H1 (cell line): ENCODE measurements at regions not wholly inside any gene's neighbourhood (a gene's known extent, or its start where the extent isn't known, plus 50 kb on each side); places are given as distances from the start of the nearest gene placed in this dataset.

Experiments
- CTCF ChIA-PET: fragments of 300-600 bp; sonication (Branson Sonifier 250); formaldehyde crosslinking; loops from one replicate; lab custom pipeline; 2021; ENCODE audit not compliant: partially characterized antibody; lab: Charles Lee
- POLR2A ChIA-PET: fragments of 300-600 bp; sonication (Branson Sonifier 250); formaldehyde crosslinking; loops from one replicate; lab custom pipeline; 2021; ENCODE audit warnings: inconsistent platforms; ENCODE audit not compliant: partially characterized antibody; lab: Charles Lee
- DNase-seq, 2 experiments: peaks; one replicate each; pipeline versions ENCODE4 v3.0.0 to v3.0.0-alpha.2; 2010 to 2022; ENCODE audit warnings: low spot score in 2 of 2, low read depth in 1 of 2, mixed read lengths in 1 of 2
- FAIRE-seq: peaks from 2 replicates; lab custom pipeline; 2011; peaks lifted over from hg19 to GRCh38; lab: Jason Lieb, UNC
- H2AFZ ChIP-seq: 2 replicates; pipeline ENCODE4 v1.8.1; 2012; ENCODE audit warnings: low read length, inconsistent platforms
- H2AK5ac ChIP-seq: 2 replicates; pipeline ENCODE4 v1.6.1; 2013; ENCODE audit warnings: low read depth, low read length
- H2BK120ac ChIP-seq: replicated peaks from 2 replicates; pipeline ENCODE3; 2013; ENCODE audit warnings: low read depth, low read length, inconsistent platforms
- H2BK12ac ChIP-seq: 2 replicates; pipeline ENCODE4 v1.6.1; 2013; ENCODE audit warnings: low read depth, low read length
- H2BK15ac ChIP-seq: 2 replicates; pipeline ENCODE4 v1.6.1; 2013; ENCODE audit warnings: low read length
- H2BK20ac ChIP-seq: 2 replicates; pipeline ENCODE4 v1.6.1; 2013; ENCODE audit warnings: low read length
- H2BK5ac ChIP-seq: 2 replicates; pipeline ENCODE4 v1.6.1; 2013; ENCODE audit warnings: low read depth, low read length
- H3K14ac ChIP-seq: 2 replicates; pipeline ENCODE4 v1.6.1; 2013; ENCODE audit warnings: inconsistent platforms; ENCODE audit not compliant: insufficient read length
- H3K18ac ChIP-seq: 2 replicates; pipeline ENCODE4 v1.6.1; 2013; ENCODE audit warnings: low read length; ENCODE audit errors: extremely low read depth
- H3K23ac ChIP-seq: 2 replicates; pipeline ENCODE4 v1.6.1; 2013; ENCODE audit warnings: inconsistent platforms; ENCODE audit not compliant: insufficient read length
- H3K23me2 ChIP-seq: 2 replicates; pipeline ENCODE4 v1.6.1; 2013; ENCODE audit warnings: low read depth, low read length
- H3K27ac ChIP-seq: 2 replicates; pipeline ENCODE4 v1.6.1; 2011; ENCODE audit warnings: low read depth, low read length, inconsistent platforms
- H3K27me3 ChIP-seq, 4 experiments: replicated peaks in 1 of 4; 1 replicate in 1 of 4; 2 replicates in 3 of 4; pipeline versions ENCODE4 v1.6.1 to v1.8.1; 2011 to 2013; ENCODE audit warnings: low read length in 3 of 4, mild to moderate bottlenecking in 3 of 4, inconsistent platforms in 2 of 4, mixed read lengths in 2 of 4, moderate library complexity in 1 of 4; ENCODE audit not compliant: control insufficient read depth in 3 of 4, insufficient read depth in 3 of 4; ENCODE audit errors: extremely low read depth in 1 of 4
- H3K36me3 ChIP-seq, 4 experiments: 2 replicates each; pipeline versions ENCODE4 v1.6.1 to v1.8.1; 2011 to 2013; ENCODE audit warnings: mild to moderate bottlenecking in 4 of 4, low read length in 3 of 4, moderate library complexity in 2 of 4, control low read depth in 1 of 4, inconsistent platforms in 1 of 4; ENCODE audit not compliant: insufficient read depth in 4 of 4, control insufficient read depth in 2 of 4
- H3K4ac ChIP-seq: replicated peaks from 2 replicates; pipeline ENCODE3; 2013; ENCODE audit warnings: low read length, low read depth, mixed read lengths, inconsistent platforms; ENCODE audit not compliant: insufficient read length
- H3K4me1 ChIP-seq, 4 experiments: replicated peaks in 1 of 4; 1 replicate in 1 of 4; 2 replicates in 3 of 4; pipeline versions ENCODE4 v1.6.1 to v1.8.1; 2011 to 2013; ENCODE audit warnings: low read length in 3 of 4, inconsistent platforms in 2 of 4, mixed read lengths in 1 of 4; ENCODE audit not compliant: insufficient read depth in 4 of 4, control insufficient read depth in 3 of 4
- H3K4me2 ChIP-seq, 2 experiments: 2 replicates each; pipeline versions ENCODE4 v1.6.1 to v1.8.1; 2011 to 2013; ENCODE audit warnings: low read depth in 2 of 2, low read length in 2 of 2, control low read depth in 1 of 2, inconsistent platforms in 1 of 2, mild to moderate bottlenecking in 1 of 2; ENCODE audit not compliant: insufficient read depth in 1 of 2
- H3K4me3 ChIP-seq, 4 experiments: fragments of 200-600, 300-600 bp in 1 of 4; sonication (generic), shearing (Covaris generic), sonication (Bioruptor Twin) in 1 of 4; 2 replicates each; pipeline versions ENCODE4 v1.5.1 to v1.8.1; 2011 to 2016; ENCODE audit warnings: low read length in 4 of 4, low read depth in 3 of 4, control low read depth in 2 of 4, inconsistent platforms in 2 of 4, mild to moderate bottlenecking in 2 of 4, mixed read lengths in 1 of 4, moderate library complexity in 1 of 4; ENCODE audit not compliant: insufficient read depth in 2 of 4; ENCODE audit errors: extremely low read depth in 1 of 4
- H3K56ac ChIP-seq: replicated peaks from 2 replicates; pipeline ENCODE3; 2013; ENCODE audit warnings: low read depth, mild to moderate bottlenecking, mixed read lengths, low read length, inconsistent platforms; ENCODE audit not compliant: insufficient read length
- H3K79me1 ChIP-seq: 2 replicates; pipeline ENCODE4 v1.6.1; 2013; ENCODE audit warnings: low read depth, low read length, control low read depth
- H3K79me2 ChIP-seq, 2 experiments: 2 replicates each; pipeline versions ENCODE4 v1.6.1 to v1.8.1; 2012 to 2013; ENCODE audit warnings: low read length in 2 of 2, mild to moderate bottlenecking in 2 of 2, inconsistent platforms in 1 of 2; ENCODE audit not compliant: insufficient read depth in 2 of 2, control insufficient read depth in 1 of 2
- H3K9ac ChIP-seq, 4 experiments: replicated peaks in 1 of 4; 1 replicate in 1 of 4; 2 replicates in 3 of 4; pipeline versions ENCODE4 v1.6.1 to v1.8.1; 2011 to 2013; ENCODE audit warnings: low read depth in 3 of 4, low read length in 3 of 4, control low read depth in 2 of 4, mild to moderate bottlenecking in 2 of 4, moderate library complexity in 2 of 4, inconsistent platforms in 1 of 4; ENCODE audit errors: extremely low read depth in 1 of 4
- H3K9me3 ChIP-seq, 2 experiments: 2 replicates each; pipeline versions ENCODE4 v1.6.1 to v1.8.1; 2012 to 2013; ENCODE audit warnings: mild to moderate bottlenecking in 2 of 2, moderate library complexity in 2 of 2, control low read depth in 1 of 2, inconsistent platforms in 1 of 2, low read depth in 1 of 2, low read length in 1 of 2, mixed read lengths in 1 of 2; ENCODE audit not compliant: insufficient read depth in 2 of 2
- H4K20me1 ChIP-seq, 2 experiments: replicated peaks in 1 of 2; 2 replicates each; pipeline versions ENCODE3 to v1.8.1; 2011 to 2013; ENCODE audit warnings: inconsistent platforms in 2 of 2, low read length in 2 of 2, mild to moderate bottlenecking in 1 of 2; ENCODE audit not compliant: insufficient read depth in 2 of 2, control insufficient read depth in 1 of 2
- H4K5ac ChIP-seq: 2 replicates; pipeline ENCODE4 v1.6.1; 2013; ENCODE audit warnings: low read length, low read depth, mixed read lengths, inconsistent platforms; ENCODE audit not compliant: insufficient read length
- H4K8ac ChIP-seq: 2 replicates; pipeline ENCODE4 v1.8.0; 2013; ENCODE audit warnings: mild to moderate bottlenecking, moderate library complexity, low read length, inconsistent platforms; ENCODE audit not compliant: insufficient read depth; ENCODE audit errors: extremely low read depth
- H4K91ac ChIP-seq: replicated peaks from 2 replicates; pipeline ENCODE3; 2013; ENCODE audit warnings: low read length, mixed read lengths, inconsistent platforms; ENCODE audit not compliant: insufficient read length
- JUN ChIP-seq: IDR thresholded peaks from 2 replicates; pipeline ENCODE4 v1.6.1; 2011; ENCODE audit warnings: low read depth, mild to moderate bottlenecking, improper control_type of control experiment, low read length
- POLR2AphosphoS5 ChIP-seq: IDR thresholded peaks from 2 replicates; pipeline ENCODE4 v1.6.1; 2011; ENCODE audit warnings: low read depth, low read length
- ZNF274 ChIP-seq: IDR thresholded peaks from 2 replicates; pipeline ENCODE4 v1.7.0; 2012; ENCODE audit warnings: low read length, borderline replicate concordance; ENCODE audit errors: extremely low read depth
- WGBS, 2 experiments: shearing (Covaris generic) in 1 of 2; methylation state at CpG; one replicate each; pipeline versions ENCODE4 v1.1.6 to v1.1.7; 2013 to 2015; ENCODE audit warnings: low lambda C conversion rate in 2 of 2, mixed read lengths in 2 of 2, inconsistent platforms in 1 of 2, low coverage in 1 of 2, missing lambda C conversion rate in 1 of 2; ENCODE audit not compliant: insufficient replicate concordance in 2 of 2, insufficient coverage in 1 of 2, insufficient read length in 1 of 2; ENCODE audit errors: extremely low coverage in 1 of 2, missing lambda C conversion rate in 1 of 2; 5-methylcytosine and 5-hydroxymethylcytosine counted together

DNA sequence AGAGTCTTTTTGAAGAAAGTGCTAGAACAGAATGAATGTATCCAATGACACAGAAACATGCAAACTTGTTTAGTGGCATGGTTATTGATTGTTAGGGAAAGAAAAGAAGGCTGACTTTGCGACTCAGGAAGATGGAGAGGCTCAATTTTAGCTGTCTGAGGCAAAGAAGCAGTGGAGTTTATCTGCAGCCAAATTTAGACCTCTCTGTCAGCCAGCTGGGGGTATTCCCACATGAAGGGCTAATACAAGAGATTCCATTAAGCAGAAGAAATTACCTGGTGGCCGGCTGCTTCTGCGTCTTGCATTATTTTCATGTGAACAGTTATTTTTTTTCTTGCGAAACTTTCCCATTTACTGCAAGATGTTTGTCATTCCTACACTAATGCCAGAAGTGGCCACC, 240.2 kb upstream of the NBEA start:
- 93% methylated on average over 4 of the region's 4 CpGs; no CpG with 5 or more reads in 1 of the 2 experiments for WGBS, 2 experiments
- Histone ChIP-seq H3K18ac (no peak overlapping the region), H3K79me1 (no peaks in the 10 kb centered on the region), H3K9me3 (no peaks in the 10 kb centered on the region), H2AFZ (0 out of 2 replicates have a peak overlapping the region, but pooled peaks have one; percentile 47), H3K9ac (no peak overlapping the region), H4K8ac (no peak overlapping the region), H3K4me2 (no peak overlapping the region), H2BK12ac (no peak overlapping the region), H3K14ac (no peak overlapping the region), H3K36me3 (no peaks in the 10 kb centered on the region), H2AK5ac (no peak overlapping the region), H4K20me1 (no peaks in the 10 kb centered on the region), H2BK5ac (no peak overlapping the region), H3K4ac (no peak overlapping the region), H4K91ac (no peak overlapping the region), H2BK15ac (no peak overlapping the region), H2BK120ac (no peak overlapping the region), H2BK20ac (no peak overlapping the region), H3K27ac (no peak overlapping the region), H3K23ac (no peak overlapping the region), H3K27me3 (no peaks in the 10 kb centered on the region), H3K23me2 (no peaks in the 10 kb centered on the region; the same call in 1 of the 2 replicates), H3K56ac (no peak overlapping the region), H3K4me1 (no peaks in the 10 kb centered on the region), H3K4me3 (no peak overlapping the region), H3K79me2 (no peaks in the 10 kb centered on the region), H4K5ac (no peak overlapping the region)
- DNase-seq: no peak
- CTCF ChIA-PET: no interaction called here
- no peak for FAIRE-seq
- POLR2A ChIA-PET: no interaction called here
- no peak for TF ChIP-seq JUN
- no peak for TF ChIP-seq POLR2AphosphoS5
- TF ChIP-seq ZNF274: no peak
